ENCODE measurements at regions not wholly inside any gene's neighbourhood (a gene's known extent, or its start where the extent isn't known, plus 50 kb on each side); places are given as distances from the start of the nearest gene placed in this dataset.

DNA sequence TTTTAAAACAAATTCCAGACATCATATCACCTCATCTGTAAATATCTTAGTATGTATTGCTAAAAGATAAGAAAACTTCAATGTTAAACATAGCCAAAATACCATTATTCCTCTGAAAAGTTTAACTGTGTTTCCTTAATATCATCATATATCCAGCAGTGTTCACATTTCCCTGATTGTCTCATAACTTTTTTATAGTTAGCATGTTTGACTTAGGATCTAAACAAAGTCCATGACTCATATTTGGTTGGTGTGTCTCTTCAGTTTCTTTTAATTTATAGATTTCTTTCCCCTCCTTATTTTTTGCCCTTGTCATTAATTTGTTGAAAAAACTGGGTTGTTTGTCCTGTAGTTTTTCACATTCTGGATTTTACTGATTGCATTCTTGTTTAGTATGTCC, 163.0 kb downstream of the RPS12 start:
- no peak for DNase-seq

DNA sequence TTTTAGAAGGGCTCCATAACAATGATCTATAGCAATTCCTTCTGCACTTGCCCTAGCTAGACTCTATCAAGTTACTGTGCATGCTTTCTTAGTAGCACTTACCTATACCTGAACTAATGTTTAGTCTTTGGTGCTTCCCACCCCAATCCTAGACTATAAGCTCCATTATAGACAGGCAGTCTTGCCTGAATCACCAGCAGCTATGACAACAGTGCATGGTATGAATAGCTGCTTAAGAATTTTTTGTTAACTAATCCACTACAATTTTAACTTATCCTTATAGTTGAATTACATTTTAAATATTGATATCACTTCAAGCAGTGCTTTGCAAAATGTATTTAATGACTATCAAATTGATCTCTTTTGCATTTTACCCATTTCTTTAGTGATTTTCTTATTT, 164.3 kb downstream of the RPS12 start:
- DNase-seq = no peak

DNA sequence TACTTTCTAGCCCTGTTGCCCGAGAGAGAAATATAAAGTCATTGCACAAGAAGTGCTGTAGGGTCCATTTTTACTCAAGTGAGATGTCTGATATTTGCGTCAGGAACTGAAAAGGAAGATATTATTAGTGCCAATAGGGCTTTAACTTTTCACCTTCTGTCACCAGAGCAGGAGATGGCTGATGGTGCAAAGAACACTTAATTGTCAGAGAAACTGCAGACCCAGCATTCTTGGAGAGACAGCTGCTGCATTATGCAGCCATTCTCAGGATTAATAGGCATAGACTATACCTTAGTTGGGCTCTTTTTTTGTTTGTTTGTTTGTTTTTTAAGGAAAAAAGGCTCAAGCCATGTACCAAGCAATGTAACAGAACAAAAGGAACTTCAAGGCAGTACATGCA, 179.4 kb downstream of the RPS12 start:
- DNase-seq = no peak

DNA sequence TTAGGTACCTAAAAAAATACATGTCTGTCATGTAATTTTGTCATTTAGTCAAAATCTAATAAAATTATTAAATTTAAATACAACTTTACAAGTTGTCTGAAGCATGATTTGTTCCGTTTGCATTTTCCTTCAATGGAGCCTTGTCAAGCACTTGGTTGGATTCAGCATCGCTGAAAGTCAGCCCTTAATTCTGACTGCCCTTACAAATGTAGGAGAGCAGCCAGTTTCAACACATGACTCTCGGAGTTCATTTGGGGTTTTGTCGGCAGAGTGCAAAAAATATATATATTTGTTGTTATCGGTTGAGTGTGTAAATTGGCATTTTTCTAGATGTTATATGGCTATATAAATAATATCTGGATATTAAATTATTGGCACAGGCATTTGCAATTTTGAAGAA, 180.6 kb downstream of the RPS12 start:
- DNase-seq = no peak

DNA sequence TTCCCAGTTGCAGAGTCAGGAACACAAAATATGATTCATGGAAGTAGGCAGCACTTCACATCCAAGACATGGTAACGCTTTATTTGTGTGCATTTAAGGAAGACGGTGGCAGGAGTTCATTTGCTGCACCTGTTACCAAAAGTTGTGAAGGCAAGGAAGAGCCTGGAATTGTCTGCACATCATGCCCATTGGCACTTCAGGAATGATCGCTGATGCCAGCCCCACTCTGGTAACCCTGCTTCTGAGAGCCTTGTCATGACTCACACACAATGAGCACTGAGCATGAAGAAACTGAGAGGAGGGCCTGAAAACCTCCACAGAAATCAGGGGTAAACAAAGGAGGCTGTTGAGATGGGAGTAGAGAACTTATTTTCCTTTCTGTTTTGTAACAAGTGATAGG, 181.1 kb downstream of the RPS12 start:
- DNase-seq = no peak

DNA sequence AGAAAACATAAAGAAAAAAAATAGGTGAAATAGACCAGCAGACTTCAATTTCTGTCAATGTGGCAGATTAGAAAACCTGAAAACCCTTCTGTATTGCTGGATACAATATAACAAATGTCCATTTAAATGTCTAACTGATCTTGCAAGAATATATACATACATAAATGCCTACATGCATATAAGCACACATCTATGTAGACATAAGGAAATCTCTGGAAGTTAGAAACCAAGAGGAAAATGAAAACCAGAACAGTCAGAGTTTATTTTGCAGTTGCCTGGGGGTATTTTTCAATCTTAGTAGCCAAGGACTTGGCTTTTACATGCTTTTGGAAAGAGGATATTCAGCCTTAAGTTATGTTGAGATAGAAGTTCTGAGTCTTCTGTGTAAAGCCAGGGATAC, 184.0 kb downstream of the RPS12 start:
- DNase-seq = no peak

DNA sequence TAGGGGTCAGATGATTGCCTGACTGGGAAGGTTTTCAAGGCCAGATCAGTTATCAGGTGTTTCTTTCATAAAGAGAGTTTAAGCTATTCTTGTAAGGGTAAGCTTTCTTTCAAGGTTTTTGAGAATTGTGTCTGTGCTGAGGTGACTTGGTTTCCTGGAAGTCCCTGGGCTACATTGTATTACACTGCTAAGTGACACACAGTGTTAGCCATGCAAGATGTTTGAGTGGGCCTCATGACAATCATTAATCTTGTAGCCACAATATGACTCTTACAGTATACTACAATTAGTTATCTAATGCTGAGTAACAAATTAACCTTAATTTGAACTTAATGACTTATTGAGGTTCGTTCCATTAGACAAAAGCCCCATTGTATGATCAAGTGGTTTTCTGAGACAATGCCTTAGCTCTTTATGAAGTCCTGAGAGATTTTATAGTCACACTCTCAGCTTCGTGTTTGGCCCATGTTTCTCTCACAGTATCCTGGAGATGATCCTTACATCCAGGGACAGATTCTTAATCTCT, 186.7 kb downstream of the RPS12 start:
- DNase-seq = no peak

DNA sequence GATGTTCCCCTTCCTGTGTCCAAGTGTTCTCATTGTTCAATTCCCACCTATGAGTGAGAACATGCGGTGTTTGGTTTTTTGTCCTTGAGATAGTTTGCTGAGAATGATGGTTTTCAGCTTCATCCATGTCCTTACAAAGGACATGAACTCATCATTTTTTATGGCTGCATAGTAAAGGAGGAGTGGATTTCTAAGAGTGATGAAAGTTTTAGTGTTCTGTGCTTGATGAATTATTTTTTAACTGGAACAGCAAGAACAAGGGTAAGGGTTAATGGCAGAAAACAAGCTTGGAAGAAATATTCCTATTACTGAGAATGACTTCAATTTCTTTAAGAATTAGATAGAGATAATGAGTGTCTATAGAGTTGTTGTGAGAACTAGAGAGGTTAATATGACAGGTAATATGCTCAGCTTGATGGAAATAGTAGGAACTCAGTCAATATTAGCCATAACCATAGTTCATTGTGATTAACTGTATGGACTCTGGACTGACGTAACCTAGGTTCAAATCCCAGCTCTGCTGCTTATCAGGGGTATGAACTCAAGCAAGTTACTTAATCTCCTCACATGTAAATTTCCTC, 190.0 kb downstream of the RPS12 start:
- DNase-seq = no peak

DNA sequence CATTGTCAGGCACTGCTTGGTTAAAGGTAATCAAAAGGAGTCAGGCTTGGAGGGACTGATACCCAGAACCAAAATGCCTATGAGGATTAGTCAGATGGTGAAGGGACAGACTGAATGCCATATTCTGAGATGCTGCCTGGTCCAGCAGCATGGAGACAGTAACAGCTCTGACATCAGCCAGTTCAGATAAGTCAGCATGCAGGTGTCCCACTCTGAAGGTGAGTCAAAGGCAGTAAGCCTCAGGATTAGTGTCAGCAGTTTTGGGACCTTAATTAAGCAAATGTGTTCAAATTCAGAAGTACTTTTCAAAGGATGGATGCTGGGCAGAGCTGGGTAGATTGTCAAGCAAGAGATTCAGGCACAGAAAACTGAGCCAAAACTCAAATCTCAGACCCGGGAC, 198.4 kb downstream of the RPS12 start:
- no peak for DNase-seq

DNA sequence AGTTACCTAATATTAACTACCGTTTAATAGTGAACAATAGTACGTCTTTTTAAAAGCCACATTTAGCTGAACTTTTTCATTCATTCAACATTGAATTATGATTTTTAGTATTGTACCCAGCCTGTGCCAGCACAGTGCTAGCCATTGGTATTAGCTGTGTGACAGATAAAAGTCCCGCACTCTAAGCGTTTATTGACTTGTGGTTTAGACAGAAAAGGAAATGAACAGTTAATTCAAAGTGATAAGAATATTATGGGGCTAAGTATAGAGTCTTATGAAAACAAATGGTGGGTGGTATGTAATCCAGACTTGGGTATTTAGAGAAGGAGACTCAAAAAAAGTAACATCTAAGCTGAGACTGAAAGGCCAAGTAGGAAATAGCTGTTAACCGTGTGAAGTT, 202.3 kb downstream of the RPS12 start:
- DNase-seq = no peak

DNA sequence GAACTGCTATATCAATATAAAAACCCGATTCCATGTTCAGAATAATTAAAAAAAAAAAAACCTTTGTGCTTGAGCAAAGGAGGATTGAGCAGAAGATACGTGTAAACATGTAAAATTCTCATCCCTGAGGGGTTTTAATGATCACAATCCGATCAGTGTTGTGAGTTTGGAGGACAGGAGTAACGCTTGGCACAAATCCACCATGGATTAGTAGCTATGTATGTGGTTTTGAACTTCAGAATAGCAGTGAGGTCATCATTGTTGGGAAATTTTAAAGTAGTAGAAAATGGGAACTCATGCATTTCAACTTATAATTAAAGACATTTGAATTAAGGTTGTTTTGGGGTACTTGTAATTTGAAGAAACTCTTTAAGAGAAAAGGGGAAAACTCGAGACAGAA, 203.2 kb downstream of the RPS12 start:
- DNase-seq = no peak

DNA sequence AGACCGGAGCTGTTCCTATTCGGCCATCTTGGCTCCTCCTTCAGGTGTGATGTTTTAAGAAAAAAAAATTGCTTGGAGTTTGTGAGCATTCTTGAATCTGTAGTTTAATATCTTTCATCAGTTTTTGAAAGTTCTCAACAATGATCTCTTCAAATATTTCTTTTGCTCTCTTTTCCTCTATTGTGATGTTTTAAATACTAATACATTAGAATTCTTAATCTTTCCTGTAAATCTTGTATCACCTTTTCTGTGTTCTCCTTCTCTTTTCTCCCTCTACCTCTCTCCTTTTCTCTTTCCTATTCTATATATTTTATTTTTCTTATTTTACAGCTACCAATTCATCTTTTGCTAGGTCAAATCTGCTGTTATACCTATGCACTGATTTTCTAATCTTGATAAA, 212.3 kb downstream of the RPS12 start:
- no peak for DNase-seq

DNA sequence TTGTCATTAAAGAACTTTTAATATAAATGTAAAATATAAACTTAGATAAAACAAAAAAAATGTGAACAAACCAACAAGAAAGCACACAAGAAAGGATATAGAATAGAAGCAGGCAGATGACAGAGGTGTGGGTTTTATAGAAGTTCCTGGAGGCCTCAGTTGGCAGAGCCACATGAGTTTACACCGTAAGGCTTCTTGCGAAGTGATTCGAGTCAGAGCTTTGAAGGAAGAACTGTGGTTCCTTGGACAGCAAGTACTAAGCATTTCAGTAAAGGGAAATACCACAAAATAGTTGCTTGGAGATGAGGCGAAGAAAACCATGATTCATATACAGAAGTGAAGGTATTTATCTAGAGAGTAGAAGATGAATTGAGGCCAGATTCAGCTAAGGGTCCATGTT, 207.9 kb upstream of the EYA4 start:
- DNase-seq = no peak

DNA sequence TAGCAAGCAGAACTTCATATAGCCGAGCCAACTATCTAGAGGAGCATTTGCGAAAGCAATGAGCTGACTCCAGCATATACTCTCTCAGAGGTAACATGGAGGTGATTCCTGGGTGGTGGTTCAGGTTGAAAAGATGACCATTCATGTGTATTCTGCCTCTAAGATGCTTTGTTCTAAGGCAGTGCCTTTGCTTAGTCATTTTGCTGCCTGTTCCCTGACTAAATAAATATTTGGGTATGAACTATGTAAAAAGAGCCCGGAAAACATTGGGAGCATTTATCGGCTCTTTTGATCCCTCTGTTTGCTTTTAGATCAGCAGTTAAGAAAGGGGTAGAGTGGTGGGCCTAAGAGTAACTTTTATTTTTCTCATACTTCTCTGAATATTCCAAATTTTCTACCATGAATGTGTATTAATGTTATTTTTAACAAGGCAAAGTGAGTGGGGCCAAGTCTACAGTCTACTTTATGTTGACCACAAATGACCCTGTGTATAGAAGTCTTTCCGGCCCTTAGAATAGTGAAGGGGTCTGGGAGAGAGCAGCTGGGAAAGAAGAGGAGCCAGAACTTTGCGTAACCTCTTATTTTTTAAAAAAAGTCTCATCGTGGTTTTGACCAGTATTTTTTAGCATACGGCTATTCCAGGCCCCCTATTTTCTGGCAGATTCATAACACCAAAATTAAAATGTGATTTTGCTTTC, 206.5 kb upstream of the EYA4 start:
- no peak for DNase-seq

DNA sequence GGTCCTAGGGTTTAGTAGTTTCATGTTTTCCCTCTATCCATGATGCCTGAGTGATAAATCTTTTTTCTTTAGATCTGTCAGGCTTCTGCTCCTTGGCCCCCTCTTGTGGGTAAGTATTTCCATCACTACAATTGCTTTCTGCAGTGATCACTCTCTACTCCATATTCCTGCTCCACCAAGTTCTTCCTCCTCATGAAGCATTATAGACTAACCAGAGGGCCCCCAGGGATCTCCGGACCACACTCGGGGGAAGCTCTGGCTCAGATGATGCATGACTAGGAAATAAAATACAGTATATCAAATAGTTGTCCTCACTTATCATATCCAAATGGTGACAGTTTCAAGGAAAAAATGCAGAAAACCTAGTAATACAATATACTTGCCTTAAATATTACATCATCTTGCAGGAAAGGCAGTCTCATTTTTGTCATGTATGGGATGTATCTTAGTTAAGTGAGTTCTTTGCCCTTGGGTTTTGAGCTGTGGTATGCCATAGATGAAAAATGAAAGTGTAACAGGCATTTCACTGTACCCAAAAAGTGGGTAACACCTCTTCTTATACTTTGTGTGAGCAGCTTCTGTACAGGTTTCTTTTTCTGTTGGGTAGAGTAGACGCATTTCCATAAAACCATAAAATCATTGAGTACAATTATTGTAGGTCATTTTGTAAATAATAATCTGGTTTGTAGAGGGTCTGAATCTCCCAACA, 200.9 kb upstream of the EYA4 start:
- no peak for DNase-seq

DNA sequence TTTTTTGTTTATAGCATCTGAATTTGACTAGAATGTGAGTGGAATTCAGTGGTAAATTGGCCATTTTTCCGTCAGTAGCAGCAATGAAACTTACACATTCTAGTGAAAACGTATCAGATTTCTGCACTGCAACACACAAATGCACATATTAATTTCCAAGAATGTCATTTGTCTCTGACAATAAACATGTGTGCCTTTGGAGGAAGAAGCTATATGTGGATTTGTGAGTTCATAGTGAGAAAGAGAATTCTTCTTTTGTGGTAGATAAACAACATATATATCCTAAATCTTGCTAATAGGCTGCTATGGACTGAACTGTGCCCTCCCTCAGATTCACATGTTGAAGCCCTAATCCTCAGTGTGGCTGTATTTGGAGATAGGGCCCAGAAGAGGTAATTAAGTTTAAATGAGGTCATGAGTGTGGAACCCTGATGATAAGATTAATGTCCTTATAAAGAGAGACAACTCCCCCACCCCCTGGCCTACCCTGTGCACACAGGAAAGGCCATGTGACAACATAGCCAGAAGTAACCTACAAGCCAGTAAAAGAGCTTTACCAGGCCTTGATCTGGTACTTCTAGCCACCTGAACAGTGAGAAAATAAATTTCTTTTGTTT, 200.2 kb upstream of the EYA4 start:
- DNase-seq = no peak

DNA sequence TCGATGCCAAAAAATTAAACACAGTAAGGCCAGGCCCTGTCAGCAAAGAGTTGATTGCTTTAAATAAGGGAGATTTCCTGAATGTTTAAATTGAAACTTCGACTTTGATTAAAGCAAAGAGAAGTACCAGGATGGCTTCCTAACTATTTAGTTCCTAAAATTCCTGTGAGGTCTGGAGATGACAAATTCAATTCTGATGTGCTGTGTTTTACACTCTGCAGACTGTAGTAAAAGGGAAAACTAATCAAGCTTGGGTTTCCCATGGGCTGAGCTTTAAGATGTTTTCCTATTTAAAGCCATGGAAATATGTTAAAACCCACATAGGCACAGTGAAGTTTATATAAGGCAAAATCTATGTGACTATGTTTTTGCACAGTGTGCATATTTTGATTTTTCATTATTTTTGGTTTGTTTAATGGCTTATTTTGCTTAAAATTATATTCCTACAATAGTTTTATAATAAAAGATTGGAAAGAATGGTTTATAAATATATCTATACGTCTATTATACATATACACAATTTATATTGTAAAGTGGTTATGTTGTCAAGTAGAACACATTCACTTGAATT, 198.5 kb upstream of the EYA4 start:
- no peak for DNase-seq

DNA sequence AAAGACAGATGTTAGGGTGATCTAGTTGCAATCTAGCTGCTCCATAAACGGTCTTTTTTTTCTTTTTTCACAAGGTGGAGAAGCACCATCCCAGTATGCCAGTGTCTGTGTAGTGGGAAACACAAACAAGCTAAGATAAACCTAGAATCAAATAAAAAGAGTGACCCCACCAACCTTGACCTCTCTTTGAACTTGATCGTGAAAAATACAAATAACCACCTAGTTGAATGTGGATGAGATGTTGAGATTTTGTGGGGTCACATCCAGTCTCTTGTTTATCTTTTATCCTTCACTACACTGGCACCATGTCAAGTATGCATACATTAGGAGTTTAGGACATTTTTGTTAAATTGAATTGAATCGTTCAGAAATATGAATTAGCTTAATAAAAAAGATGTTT, 194.6 kb upstream of the EYA4 start:
- DNase-seq = no peak

DNA sequence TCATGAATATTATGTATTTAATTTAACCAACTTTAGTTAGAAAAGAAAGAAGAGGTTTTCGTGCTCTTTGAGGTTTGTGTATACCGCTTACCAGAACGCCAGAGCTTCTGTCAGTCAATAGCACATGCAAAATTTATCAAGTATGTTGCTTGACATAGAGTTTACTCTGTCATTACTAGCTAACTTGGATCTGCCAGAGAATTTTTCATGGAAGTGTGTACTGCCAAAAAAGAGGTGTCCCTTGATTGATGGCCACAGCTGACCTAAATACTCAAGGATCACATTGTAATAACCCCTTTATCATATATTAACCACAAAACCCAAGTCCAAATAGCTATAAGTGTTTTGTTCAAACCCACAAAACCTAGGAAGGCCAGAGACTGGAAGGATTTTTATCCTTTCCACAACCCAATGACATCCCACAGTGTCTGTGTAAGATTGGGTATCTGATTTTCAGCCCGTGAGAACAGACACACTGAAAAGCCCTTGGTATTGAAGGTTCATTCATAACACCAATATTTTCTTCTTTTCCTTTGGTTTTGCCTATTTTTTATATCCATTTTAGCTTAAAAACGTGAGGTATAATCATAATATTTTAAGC, 194.0 kb upstream of the EYA4 start:
- DNase-seq = no peak

DNA sequence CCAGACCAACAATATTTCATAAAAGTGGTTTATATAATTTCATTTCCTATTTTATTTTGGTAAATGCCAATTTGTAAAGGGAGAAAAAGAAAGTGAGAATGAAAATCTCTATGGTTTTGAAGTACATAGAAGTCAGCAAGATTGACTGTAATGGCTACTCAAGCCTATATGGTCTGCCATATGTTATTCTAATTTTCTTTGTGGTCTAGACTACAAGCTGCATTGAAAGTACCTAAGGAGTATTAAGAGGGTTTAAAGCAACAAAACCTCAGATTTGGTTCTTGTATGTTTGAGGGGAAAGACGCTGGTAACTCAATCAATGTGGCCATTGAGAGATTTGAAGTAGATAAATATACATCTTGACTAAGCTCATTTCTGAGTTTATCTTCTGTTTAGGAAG, 193.5 kb upstream of the EYA4 start:
- no peak for DNase-seq

DNA sequence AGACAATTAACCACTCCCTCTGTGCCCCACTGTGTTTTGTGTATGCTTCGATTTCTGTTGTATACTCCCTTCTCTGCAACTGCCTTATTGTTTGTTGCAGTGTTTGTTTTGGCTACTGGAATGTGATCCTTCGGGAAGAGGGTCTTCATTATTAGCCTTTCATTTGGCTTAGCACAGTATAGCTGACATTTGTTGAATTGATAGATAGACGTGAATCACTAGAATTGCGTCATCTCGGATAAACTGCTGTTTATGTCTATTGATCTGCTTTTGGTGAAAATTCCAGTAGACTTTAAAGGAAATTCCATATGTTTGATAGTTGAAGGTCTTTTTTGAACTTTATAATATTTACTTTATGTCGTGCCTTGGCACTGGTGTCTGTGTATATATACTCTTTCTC, 189.9 kb upstream of the EYA4 start:
- DNase-seq = no peak

DNA sequence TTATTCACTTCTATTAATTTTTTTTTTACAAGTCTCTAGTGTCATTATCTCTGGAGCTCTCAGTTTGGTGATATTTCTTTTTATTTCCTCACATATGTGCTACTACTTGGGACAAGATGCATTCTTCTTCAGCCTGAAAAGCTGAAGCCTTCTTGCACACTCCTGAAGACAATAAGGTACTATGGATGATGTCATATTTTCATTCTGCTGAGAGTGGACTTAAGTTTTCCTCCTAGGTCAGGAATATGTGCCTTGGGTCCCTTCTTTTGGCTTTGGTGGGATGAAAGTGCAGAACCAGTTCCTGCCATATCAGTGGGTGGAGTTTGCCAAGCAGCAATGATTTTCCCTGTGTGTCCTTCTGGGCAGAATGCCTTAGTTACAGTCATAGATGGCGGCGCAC, 188.7 kb upstream of the EYA4 start:
- no peak for DNase-seq

DNA sequence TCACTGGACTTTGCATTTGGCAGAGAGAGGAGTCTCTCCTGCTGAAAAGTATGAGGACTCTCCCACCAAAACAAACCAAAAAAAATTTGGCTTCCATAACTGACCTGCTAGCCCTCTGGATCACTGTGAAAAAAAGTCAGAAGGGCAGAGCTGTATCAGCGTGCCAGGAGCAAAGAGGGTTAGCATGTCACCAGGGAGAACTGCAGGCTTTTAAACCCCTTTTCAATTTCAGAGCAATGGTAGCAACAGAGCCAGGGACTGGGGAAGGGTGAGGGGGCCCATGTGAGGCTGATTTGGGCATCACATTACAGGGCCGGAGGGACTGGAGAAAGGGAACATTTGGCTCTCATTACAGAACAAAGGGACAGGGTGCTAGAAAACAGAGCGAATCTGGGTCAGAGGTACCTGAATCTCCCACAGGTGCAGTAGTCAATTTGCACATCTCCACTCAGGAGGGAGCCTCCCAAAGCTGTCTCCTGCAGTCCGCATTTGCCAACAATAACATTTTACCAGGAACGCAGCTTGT, 185.7 kb upstream of the EYA4 start:
- DNase-seq = no peak

Measured in NCI-H1694 (cell line).